ENCODE measurements at regions not wholly inside any gene's neighbourhood (a gene's known extent, or its start where the extent isn't known, plus 50 kb on each side); places are given as distances from the start of the nearest gene placed in this dataset.

DNA sequence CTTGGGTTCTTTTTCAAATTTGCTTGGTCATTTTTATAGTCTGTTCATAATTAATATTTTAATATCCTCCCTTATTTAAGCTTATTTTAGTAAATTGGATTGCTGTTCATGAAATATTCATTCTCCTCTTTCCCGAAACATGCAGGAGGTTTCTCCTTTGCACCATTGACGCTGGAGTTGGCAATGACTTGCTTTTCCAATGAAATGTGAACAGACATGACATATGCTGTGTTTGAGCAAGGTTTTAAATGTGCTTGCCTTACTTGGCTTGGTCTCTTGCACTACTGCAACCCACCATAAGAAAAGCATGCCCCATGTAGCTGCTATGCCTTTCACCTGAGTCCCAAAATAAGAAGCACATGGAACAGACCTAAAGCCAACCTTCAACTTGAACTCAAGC, 498.0 kb upstream of the NFIA start:
- ATAC-seq, result no peak
- TF ChIP-seq, protein P1, sequence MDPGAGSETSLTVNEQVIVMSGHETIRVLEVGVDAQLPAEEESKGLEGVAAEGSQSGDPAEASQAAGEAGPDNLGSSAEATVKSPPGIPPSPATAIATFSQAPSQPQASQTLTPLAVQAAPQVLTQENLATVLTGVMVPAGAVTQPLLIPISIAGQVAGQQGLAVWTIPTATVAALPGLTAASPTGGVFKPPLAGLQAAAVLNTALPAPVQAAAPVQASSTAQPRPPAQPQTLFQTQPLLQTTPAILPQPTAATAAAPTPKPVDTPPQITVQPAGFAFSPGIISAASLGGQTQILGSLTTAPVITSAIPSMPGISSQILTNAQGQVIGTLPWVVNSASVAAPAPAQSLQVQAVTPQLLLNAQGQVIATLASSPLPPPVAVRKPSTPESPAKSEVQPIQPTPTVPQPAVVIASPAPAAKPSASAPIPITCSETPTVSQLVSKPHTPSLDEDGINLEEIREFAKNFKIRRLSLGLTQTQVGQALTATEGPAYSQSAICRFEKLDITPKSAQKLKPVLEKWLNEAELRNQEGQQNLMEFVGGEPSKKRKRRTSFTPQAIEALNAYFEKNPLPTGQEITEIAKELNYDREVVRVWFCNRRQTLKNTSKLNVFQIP (CRISPR knock-in tag; IDR thresholded peaks at IDR 0.05; ENCODE audit: borderline replicate concordance, low read depth), result no peak
- no peak for TF ChIP-seq ARNTL (CRISPR knock-in tag; IDR thresholded peaks at IDR 0.05; ENCODE audit: borderline replicate concordance, low read depth)
- no peak for TF ChIP-seq CSDC2 (CRISPR knock-in tag; IDR thresholded peaks at IDR 0.05)
- no peak for TF ChIP-seq ESRRG (CRISPR knock-in tag; IDR thresholded peaks at IDR 0.05)
- no peak for TF ChIP-seq PATZ1 (CRISPR knock-in tag; IDR thresholded peaks at IDR 0.05; ENCODE audit: borderline replicate concordance)
- no peak for TF ChIP-seq ZNF565 (CRISPR knock-in tag; conservative IDR thresholded peaks at IDR 0.05; ENCODE audit: low read depth)
- TF ChIP-seq RARB (CRISPR knock-in tag; IDR thresholded peaks at IDR 0.05), result no peak
- TF ChIP-seq ZNF8 (CRISPR knock-in tag; IDR thresholded peaks at IDR 0.05), result no peak
- no peak for TF ChIP-seq TCF4 (CRISPR knock-in tag; IDR thresholded peaks at IDR 0.05; ENCODE audit: borderline replicate concordance)
- no peak for TF ChIP-seq ZFP3 (CRISPR knock-in tag; IDR thresholded peaks at IDR 0.05)
- no peak for TF ChIP-seq ISL1 (CRISPR knock-in tag; IDR thresholded peaks at IDR 0.05)
- TF ChIP-seq TSHZ2 (CRISPR knock-in tag; IDR thresholded peaks at IDR 0.05), result no peak
- TF ChIP-seq ZNF70 (CRISPR knock-in tag; IDR thresholded peaks at IDR 0.05), result no peak
- TF ChIP-seq, protein P2, sequence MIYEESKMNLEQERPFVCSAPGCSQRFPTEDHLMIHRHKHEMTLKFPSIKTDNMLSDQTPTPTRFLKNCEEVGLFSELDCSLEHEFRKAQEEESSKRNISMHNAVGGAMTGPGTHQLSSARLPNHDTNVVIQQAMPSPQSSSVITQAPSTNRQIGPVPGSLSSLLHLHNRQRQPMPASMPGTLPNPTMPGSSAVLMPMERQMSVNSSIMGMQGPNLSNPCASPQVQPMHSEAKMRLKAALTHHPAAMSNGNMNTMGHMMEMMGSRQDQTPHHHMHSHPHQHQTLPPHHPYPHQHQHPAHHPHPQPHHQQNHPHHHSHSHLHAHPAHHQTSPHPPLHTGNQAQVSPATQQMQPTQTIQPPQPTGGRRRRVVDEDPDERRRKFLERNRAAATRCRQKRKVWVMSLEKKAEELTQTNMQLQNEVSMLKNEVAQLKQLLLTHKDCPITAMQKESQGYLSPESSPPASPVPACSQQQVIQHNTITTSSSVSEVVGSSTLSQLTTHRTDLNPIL (CRISPR knock-in tag; IDR thresholded peaks at IDR 0.05; ENCODE audit: low read depth), result no peak
- TF ChIP-seq CSRNP3 (CRISPR knock-in tag; IDR thresholded peaks at IDR 0.05), result no peak
- no peak for TF ChIP-seq OSR1 (CRISPR knock-in tag; IDR thresholded peaks at IDR 0.05)
- TF ChIP-seq SNAI2 (CRISPR knock-in tag; IDR thresholded peaks at IDR 0.05), result no peak
- no peak for TF ChIP-seq BACH2 (CRISPR knock-in tag; IDR thresholded peaks at IDR 0.05; ENCODE audit: borderline replicate concordance)
- no peak for TF ChIP-seq ZFP30 (CRISPR knock-in tag; IDR thresholded peaks at IDR 0.05)

DNA sequence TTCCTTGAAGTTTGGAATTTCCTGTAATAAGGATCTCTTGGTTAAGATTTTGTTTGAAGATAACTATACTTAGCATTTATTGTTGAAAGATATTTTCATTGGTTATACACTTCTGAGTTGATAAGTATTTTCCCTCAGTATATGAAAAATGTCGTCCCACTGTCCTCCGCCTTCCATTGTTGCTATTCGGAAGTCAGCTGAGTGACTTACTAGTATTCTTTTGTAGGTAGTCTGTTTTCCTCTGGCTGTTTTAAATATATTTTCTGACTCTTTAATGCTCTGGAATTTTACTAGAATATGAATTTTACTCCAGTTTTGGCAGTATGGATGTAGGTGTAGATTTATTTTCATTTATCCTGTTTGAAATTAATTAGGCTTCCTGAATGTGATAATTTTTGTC, 498.7 kb upstream of the NFIA start:
- TF ChIP-seq ZFP30 (CRISPR knock-in tag; IDR thresholded peaks at IDR 0.05), result peak; percentile 75
- TF ChIP-seq CSRNP3 (CRISPR knock-in tag; IDR thresholded peaks at IDR 0.05), result no peak
- ATAC-seq, result no peak

- ATAC-seq, result no peak
- TF ChIP-seq TSHZ2 (CRISPR knock-in tag; IDR thresholded peaks at IDR 0.05), result no peak
- no peak for TF ChIP-seq ZC3H10 (CRISPR knock-in tag; IDR thresholded peaks at IDR 0.05)
- no peak for TF ChIP-seq CSDC2 (CRISPR knock-in tag; IDR thresholded peaks at IDR 0.05)
- TF ChIP-seq ZFP30 (CRISPR knock-in tag; IDR thresholded peaks at IDR 0.05), result no peak
- TF ChIP-seq, protein P2 (CRISPR knock-in tag; IDR thresholded peaks at IDR 0.05; ENCODE audit: low read depth), result no peak
- TF ChIP-seq PPARA (CRISPR knock-in tag; IDR thresholded peaks at IDR 0.05; ENCODE audit: borderline replicate concordance), result no peak
- no peak for TF ChIP-seq ISL1 (CRISPR knock-in tag; IDR thresholded peaks at IDR 0.05)
These were observed 500.7 kb upstream of the NFIA start for GRCh38 chr1:60581455-60582220.
